DND-41 (cell line): ENCODE measurements at regions not wholly inside any gene's neighbourhood (a gene's known extent, or its start where the extent isn't known, plus 50 kb on each side); places are given as distances from the start of the nearest gene placed in this dataset.

Experiments
- CTCF ChIP-seq: IDR thresholded peaks from 2 replicates; pipeline ENCODE4 v1.5.1; 2012; ENCODE audit warnings: borderline replicate concordance, low read length, moderate library complexity, mild to moderate bottlenecking; ENCODE audit not compliant: poor library complexity, severe bottlenecking; ENCODE audit errors: extremely low read depth
- EZH2 ChIP-seq: IDR thresholded peaks from 3 replicates; pipeline ENCODE4 v1.6.1; 2012; ENCODE audit warnings: borderline replicate concordance, low read depth, mild to moderate bottlenecking, moderate library complexity, low read length, inconsistent platforms; ENCODE audit not compliant: severe bottlenecking

- TF ChIP-seq CTCF: no peak
- no peak for TF ChIP-seq EZH2
These were observed 130.5 kb downstream of the ST8SIA2 start for GRCh38 chr15:92524161-92524560.
